ENCODE measurements at regions not wholly inside any gene's neighbourhood (a gene's known extent, or its start where the extent isn't known, plus 50 kb on each side); places are given as distances from the start of the nearest gene placed in this dataset.

GRCh38 chr7:25368599-25369201 lies 140.4 kb upstream of the NPVF start:
- no peak for DNase-seq

DNA sequence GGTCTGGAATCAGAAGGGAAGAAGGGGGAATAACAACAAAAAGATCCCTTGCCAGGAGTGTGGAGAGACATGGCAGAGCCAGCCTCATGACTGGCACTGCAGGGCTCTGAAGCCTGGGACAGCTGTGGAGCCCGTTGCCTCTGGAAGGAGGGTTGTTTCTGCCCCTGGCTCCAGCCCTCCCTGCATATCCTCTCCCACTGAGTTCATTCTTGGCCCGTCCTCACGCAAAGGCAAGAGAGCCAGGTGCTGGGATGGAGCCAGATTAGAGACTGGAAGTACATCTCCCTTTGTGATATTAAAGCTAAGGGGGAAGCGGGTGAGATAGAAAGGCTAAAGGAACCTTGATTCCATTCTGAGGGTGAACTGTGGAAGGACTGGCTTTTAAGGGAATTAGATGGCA lies 141.5 kb upstream of the NPVF start:
- DNase-seq, result no peak

- DNase-seq, result no peak
These were observed 143.7 kb upstream of the NPVF start for GRCh38 chr7:25371972-25372371.

DNA sequence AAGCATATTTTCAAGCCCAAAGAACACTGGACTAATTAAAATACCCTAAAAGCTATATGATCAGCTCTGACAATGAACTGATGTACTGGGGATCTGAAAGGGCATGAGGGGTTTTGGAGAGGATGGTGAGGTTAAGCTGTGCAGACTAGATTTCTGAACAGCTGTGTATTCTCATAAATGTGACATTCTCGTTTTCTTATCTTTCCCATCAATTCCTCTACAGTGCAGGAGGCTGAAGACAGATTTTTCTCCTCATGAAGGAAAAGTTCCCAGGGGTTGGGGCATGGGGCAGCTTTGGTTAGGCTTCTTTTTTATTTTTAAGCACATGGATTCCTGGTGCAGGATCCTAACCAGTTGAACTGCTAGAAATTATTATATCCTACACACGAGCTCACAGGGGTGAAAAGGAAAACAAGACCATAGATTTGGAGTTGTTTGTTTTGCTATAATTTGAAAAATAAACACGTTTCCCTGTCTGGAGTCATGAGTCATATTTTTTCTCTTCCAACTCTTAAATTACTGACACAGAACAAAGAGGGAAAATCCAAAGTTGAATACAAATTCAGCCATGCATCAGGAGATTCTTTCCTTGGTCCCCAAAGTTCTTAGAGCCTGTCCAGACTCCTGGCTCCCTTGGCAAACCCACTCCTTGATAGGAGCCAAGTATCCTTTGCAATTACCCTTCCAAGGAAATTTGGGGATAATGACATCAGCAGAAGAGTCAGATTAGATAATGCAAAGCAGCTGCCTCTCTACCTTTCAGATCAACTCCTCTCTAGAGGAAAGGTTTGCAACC lies 147.7 kb upstream of the NPVF start:
- DNase-seq, result no peak

DNA sequence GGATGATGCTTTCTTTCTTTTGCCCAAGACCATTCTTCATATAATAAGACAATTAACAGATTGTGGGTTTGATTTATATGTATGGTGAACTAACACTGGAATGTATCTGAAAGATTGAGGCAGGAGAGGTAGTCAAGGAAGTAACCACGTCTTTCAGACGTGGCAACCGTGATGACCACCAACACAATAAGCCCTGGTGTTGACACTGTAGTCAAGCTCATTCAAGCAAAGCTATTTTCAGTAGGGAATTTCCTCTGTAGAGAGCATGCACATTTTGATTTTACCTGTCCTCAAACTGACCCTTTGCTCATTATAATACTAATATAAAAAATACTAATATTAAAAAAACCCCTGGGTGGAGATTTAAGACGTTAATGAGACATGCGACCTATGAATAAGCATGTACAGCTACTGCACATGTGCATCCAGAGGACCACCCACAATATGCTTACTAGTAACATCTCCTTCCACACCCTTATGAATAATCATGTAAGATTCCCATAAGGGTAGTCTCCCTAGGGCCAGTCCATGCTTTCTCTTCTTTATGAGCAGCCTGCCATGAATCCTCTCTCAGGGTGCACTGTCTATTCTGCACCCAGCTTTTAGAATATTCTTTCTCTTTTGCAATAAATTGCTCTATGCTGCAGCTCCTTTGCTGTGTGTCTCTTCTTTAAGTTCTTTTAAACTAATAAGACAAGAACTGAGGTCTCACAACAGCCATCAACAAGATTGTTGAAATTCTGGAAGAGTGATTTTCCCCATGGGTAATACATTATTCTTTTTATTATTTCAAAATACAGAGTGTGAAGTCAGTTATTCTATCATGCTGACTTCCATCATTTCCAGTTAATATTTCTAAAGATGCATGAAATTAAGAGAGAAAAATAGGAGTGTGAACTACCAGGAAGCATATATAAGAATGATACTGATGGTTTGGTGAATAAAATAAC lies 151.3 kb upstream of the NPVF start:
- DNase-seq, result no peak

DNA sequence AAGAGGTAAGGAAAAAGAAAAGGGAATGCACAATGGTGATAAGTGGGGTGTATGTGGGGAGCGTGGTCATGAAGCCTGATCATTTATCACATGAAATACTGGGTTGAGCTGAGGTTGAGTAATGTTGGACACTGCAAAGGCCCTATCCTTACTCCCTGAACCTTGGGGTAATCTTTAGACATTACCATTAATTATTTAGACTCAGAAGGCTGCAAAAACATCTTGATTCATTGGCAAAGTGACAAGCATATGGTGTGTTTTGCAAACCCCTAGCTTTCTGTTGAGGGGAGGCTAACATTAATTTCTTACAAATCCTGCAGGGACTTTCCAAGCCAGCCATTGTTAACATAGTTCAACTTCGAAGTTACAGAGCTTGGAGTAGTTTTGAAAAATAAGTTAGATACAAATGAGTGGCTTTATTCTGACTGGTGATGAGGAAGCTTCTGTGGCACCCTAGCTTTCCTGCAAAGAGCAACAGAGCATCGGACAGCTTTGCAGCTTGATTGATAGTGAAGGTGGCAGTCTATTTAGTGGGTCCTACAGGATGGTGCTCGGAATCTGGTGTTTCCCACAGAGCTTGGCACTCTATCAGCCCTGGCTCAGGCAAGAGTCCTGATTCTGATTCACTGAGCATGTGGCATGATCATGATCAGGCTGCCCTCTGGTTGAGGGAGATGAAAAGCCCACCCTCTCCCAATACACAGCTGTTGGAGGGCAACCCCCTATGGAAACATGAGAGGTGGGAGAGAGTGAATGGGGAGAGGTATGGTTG lies 153.7 kb upstream of the NPVF start:
- no peak for DNase-seq

DNA sequence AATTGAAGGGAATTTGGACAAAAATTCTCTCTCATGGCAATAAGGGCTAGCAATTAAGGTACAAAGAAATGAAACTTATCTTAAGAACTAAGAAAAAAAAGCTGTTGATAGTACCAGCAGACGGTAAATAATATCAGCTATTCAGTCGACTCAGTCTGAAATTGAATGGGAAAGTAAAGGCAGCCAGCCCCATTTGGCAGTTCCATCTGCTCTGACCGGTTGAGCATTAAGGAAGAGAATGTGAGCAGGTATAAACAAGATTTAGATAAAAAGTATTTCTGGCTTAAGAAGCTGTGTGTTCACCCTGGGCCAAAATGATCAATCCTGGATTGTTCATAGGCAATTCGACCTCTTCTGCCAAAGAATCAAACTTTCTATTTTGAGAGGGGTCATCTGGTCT lies 154.6 kb upstream of the NPVF start:
- DNase-seq, result no peak

GRCh38 chr7:25383402-25383801 lies 155.1 kb upstream of the NPVF start:
- no peak for DNase-seq

GRCh38 chr7:25384788-25385505 lies 156.7 kb upstream of the NPVF start:
- no peak for DNase-seq

DNA sequence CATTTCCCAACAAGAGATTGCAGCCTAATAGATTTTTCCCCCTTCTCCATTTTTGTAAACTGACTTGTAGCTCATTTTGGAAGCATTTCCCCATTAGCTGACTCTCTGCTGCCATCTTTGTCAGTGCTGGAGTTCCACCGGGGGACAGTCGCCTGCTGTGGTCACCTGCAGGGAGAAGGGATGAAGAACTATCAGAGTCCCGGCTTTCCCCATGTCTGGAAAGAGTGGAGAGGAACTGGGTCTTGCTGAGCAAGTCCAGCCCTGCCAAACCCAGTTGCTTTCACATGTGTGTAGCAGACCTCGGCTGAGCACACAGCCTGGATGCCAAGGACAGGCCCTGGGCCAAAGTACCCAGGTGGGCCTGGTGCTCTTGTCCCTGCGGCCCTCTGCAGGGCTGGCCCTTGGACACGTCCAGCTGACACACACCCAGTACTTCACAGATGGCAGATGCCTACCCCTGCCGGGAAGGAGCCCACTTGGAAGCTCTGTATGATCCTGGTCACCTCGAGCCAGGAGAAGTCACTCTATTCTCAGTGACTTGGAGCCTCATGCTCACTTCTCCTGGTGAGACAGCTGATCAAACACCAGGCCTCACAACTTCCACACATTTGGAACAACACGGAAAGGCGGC lies 157.3 kb upstream of the NPVF start:
- no peak for DNase-seq

GRCh38 chr7:25386311-25386744 lies 158.0 kb upstream of the NPVF start:
- DNase-seq, result no peak

DNA sequence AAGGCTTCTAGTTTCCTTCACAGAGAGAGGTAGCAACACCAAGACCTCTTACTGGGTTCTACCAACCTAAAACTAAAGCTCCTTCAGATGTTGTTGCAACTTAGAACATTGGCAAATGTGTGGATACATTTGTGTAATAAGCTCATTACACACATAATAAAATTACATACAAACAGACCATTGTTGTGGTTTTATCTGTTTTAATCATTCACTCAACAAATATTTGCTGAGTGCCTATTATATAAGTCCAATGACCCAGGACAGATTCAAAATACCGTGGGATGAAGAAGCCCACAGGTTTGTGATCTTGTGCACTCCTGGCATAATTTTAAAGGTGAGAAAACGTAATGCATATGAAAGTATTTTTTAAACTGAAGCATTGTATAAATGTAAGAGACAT lies 160.4 kb upstream of the NPVF start:
- DNase-seq, result no peak

DNA sequence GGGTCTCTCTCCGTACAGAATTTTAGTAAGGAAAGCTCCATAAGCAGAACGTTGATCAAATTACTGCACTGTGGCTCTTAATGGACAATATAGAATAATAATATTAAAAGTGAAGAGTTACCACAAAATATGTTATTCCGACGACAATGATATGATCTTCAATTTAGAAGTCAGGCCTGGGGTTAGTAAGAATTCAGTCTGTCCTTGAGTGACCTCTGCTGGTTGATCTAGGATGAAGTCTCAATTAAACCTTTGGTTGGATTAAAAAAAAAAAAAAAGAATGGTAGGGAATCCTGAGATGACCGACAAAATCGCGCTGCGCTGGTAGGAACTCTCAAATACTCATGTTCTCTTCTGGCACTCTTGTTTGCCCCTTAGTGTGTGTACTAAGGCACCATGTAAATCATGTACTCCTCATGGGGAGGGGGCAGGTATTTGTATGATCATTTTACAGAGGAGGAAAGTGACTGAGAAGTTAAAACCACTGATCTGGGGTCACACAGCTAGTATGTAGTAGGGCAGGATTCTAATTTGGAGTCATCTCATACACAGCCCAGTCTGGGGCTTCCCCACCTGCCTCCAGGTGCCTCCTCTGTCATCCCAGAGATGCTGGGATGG lies 161.3 kb upstream of the NPVF start:
- DNase-seq, result no peak

- DNase-seq, result no peak
These were observed 163.1 kb upstream of the NPVF start for GRCh38 chr7:25391295-25391861.

GRCh38 chr7:25391961-25392587 lies 163.8 kb upstream of the NPVF start:
- DNase-seq, result no peak

DNA sequence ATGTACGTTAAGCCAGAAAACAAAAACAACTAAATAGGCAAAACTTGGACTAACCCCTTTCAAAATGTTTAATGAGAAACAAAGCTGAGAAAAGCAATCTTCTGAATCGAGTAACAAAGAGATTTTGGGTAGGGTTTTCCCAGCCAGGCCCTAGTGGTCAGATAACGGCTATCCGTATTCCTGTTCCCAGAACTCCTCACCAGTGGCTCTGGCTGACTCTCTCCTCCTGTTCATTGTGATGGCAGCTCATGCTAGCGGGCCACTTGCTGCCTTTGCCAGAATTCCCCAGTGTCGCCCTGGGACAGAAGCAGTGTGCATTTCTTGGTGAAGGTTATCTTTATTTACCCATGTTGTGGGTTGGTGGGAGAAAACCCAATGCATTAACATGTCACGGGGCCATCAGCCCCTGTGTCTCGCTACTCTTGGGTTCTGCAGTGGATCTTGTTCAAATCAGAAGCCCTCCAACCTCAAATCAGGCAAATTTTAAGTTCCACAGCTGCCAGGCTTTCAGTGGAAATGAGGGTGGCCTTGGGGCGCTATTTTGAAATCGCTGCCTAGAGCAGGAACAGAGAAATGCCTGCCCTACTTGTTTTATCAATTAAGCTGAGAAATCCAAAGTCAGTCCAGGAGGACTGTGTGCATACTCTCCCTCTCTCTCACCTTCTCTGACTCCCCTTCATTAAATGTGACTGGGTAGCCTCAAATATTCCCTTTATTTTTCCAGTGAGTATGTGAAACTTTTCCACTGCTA lies 164.5 kb upstream of the NPVF start:
- no peak for DNase-seq

DNA sequence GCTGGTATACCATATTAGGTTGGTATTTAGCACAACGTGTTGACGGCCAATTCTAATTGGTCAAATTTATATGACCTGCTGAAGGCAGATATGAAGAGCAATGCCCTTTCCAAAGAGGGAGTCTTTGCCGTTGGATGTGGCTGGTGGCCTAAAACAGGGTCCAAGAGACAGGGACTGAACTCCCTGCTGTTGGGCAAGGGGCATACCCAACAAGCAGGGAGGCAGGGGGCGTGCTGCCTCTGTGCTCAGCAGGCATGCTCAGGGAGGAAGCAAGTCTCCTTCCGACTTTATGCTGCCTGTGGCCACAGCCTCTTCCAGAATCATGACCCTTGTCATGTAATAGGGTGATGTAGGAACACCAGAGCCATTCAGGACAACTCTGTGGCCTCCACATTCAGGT lies 167.7 kb upstream of the NPVF start:
- no peak for DNase-seq

DNA sequence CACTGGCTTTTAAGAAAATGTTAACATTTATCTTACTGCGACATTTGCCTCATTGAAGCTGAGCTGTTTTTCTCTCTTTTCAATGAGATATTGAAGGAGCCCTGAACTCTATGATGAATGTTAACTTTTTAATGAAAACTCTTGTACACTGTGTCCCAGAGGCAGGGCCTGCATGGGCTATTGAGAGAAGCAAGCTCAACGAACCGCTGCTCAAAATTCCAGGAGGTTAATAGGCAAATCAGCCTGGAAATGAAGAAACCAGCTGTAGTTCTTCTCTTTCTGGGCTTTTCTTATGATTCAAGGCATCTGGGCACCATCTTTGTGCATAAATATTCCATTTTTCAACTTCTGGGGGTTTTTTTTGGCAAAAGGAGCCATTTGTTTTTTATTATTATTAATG lies 168.4 kb upstream of the NPVF start:
- DNase-seq, result no peak

DNA sequence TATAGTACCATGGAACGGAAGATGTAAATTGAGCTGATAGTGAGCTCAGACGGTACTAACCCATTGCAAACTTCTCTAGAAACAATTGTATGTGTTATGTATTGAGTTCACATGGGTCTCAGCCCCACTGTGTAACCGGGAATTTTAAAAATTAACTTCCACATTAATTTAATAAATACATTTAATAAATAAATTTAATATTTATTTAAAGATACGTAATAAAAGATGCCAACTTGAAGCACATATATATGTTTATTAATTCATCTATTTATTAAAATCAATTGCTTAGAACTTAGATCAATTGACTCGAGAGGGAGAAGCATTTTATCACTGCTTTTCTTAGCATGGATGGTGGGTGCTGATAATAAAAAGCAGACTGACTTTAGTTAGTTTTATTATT lies 170.1 kb upstream of the NPVF start:
- no peak for DNase-seq
